ENCODE measurements at regions not wholly inside any gene's neighbourhood (a gene's known extent, or its start where the extent isn't known, plus 50 kb on each side); places are given as distances from the start of the nearest gene placed in this dataset.

DNA sequence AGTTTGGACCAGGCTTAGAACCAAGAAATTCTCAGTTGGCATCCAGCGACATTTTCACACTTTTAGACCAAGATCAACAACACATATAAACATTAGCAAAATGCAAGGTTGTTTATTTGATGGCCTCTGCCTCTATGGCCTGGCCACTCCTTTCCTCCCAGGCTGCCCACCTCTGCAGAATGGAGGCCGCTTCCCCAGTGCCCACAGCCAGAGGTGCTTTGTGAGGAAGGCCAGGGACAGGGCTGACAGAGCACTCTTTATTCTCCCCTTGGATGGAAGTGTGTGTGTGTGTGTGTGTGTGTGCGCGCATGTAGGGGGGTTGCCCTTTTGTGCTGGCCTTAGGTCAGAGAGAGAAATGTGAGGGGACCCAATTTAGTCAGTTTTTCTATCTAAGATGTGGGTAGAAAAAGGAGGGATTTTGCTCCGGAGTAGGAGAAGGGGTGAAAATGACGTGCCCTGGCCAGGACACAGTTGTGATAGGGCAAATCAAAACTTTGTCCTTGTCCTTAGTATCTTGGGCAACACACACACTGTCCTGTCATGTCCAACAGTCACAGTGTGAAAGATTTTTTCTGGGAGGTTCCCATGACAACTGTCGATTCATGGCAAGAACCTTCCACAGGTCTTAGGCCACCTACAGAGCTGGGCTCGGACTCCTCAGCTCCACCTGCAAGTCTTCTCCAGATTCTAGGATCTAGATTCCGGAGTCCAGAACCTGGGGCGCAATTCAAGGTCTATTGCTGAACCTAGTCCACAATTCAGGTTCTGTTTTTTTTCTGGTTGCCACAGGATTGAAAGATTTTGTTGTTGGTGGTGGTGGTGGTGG, 104.9 kb upstream of the SLC2A1 start:
- TF ChIP-seq, protein P1, sequence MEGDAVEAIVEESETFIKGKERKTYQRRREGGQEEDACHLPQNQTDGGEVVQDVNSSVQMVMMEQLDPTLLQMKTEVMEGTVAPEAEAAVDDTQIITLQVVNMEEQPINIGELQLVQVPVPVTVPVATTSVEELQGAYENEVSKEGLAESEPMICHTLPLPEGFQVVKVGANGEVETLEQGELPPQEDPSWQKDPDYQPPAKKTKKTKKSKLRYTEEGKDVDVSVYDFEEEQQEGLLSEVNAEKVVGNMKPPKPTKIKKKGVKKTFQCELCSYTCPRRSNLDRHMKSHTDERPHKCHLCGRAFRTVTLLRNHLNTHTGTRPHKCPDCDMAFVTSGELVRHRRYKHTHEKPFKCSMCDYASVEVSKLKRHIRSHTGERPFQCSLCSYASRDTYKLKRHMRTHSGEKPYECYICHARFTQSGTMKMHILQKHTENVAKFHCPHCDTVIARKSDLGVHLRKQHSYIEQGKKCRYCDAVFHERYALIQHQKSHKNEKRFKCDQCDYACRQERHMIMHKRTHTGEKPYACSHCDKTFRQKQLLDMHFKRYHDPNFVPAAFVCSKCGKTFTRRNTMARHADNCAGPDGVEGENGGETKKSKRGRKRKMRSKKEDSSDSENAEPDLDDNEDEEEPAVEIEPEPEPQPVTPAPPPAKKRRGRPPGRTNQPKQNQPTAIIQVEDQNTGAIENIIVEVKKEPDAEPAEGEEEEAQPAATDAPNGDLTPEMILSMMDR (conservative IDR thresholded peaks at IDR 0.05) = no peak
- Mint-ChIP-seq H3K4me1 (peaks cover 60% of the 10 kb centered on the region), H3K27me3 (ENCODE audit: low read depth) (no peaks in the 10 kb centered on the region), H3K36me3 (ENCODE audit: low read depth) (no peaks in the 10 kb centered on the region), H3K27ac (ENCODE audit: unreplicated experiment) (peak overlapping the region; percentile 76), H3K4me3 (no peak overlapping the region), H3K9me3 (peaks cover 2% of the 10 kb centered on the region)
- DNase-seq (ENCODE audit: low read depth, low spot score) = no peak

DNA sequence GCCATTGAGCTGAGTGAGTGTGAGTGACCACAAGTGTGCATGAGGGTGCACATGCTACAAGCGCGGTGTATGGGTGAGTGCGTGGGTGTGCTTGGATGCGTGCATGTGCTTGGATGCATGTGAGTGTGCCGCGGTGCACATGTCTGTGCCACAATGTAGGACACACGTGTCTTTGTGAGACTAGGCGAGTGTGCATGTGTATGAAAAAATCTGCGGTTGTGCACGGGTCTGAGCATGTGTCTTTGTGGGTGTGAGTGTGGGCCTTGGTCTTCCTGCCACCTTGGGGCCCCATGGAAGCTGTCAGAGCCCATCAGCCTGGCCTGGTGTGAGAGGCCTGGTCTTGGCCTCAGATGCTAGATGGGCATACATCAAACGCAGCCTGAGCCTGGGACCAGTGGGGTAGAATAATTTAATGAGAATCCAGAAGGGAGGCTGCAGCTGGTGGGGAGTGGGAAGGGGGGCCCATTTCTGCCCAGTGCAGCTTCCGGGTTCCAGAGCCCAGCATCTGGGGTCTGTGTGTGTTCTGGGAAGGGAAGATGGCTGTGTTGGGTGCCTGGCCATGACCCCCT, 103.9 kb upstream of the SLC2A1 start:
- TF ChIP-seq, protein P1 (conservative IDR thresholded peaks at IDR 0.05) = no peak
- Mint-ChIP-seq H3K27ac (ENCODE audit: unreplicated experiment) (peak overlapping the region; percentile 88), H3K4me3 (no peak overlapping the region), H3K4me1 (peaks cover 67% of the 10 kb centered on the region), H3K27me3 (ENCODE audit: low read depth) (no peaks in the 10 kb centered on the region), H3K36me3 (ENCODE audit: low read depth) (peaks cover under 1% of the 10 kb centered on the region), H3K9me3 (peaks cover 2% of the 10 kb centered on the region)
- no peak for DNase-seq (ENCODE audit: low read depth, low spot score)

DNA sequence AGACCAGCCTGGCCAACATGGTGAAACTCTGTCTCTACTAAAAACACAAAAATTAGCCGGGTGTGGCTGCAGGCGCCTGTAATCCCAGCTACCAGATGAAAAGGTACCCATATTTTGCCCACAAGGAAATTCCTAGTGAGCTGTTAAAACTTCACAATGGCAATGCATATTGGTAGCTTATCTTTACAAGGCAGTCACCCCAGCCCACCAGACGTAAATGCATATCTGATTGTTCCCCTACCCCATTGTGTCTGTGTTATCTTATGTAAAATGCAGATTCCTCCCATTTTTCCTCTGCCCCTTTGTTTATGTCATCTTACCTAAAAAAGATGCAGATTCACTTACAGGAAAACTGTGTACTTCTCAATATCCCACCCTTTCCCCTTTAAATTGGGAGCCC, 103.1 kb upstream of the SLC2A1 start:
- Mint-ChIP-seq H3K4me1 (peaks cover 74% of the 10 kb centered on the region), H3K4me3 (no peak overlapping the region), H3K9me3 (peaks cover 2% of the 10 kb centered on the region), H3K27me3 (ENCODE audit: low read depth) (no peaks in the 10 kb centered on the region), H3K36me3 (ENCODE audit: low read depth) (peaks cover 3% of the 10 kb centered on the region), H3K27ac (ENCODE audit: unreplicated experiment) (no peak overlapping the region)
- TF ChIP-seq, protein P1 (conservative IDR thresholded peaks at IDR 0.05) = no peak
- DNase-seq (ENCODE audit: low read depth, low spot score) = no peak

DNA sequence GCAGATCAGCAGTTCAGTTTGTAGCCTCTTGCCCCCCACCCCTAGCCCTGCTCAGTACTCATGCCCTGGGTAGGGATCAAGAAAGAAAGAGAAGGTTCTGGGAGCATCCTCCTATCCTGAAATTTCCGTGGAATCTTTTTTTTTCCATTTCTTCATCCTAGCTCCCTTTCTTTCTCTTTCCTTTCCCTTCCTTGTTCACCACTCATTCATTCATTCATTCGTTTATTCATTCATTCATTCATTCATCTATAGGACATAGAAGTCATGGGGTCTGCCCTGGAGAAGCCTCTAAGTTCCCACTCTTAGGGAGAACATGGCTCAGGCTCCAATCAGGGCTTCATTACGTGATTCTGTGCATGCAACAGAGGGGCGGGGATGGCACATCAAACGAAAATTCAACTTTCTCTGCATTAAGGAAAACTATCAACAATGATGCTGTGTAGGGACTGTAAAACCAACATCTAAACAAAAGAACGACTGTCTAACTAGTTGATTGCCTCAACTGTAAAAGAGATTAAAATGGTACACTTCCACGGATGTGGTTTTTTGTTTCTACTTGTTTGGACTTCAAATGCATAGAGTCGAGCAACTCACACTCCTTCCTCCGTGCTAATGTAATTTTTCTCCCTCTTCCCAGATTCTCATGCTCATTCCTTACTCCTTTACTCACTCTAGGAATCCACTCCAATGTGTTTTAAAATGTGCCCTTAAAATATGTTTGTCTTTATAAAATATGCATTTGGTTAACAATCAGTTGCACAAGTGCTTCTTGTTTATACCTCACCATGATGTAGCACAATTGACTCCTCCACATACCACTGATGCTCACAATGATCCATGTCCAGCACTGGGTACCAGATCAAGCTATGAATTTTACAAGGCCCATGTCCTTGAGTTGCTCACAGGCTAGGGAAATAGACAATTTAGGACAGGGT, 101.2 kb upstream of the SLC2A1 start:
- Mint-ChIP-seq H3K36me3 (ENCODE audit: low read depth) (peaks cover 3% of the 10 kb centered on the region), H3K9me3 (peaks cover 2% of the 10 kb centered on the region), H3K4me3 (no peak overlapping the region), H3K27me3 (ENCODE audit: low read depth) (no peaks in the 10 kb centered on the region), H3K4me1 (peaks cover 70% of the 10 kb centered on the region), H3K27ac (ENCODE audit: unreplicated experiment) (no peak overlapping the region)
- DNase-seq (ENCODE audit: low read depth, low spot score) = no peak
- TF ChIP-seq, protein P1 (conservative IDR thresholded peaks at IDR 0.05) = no peak

DNA sequence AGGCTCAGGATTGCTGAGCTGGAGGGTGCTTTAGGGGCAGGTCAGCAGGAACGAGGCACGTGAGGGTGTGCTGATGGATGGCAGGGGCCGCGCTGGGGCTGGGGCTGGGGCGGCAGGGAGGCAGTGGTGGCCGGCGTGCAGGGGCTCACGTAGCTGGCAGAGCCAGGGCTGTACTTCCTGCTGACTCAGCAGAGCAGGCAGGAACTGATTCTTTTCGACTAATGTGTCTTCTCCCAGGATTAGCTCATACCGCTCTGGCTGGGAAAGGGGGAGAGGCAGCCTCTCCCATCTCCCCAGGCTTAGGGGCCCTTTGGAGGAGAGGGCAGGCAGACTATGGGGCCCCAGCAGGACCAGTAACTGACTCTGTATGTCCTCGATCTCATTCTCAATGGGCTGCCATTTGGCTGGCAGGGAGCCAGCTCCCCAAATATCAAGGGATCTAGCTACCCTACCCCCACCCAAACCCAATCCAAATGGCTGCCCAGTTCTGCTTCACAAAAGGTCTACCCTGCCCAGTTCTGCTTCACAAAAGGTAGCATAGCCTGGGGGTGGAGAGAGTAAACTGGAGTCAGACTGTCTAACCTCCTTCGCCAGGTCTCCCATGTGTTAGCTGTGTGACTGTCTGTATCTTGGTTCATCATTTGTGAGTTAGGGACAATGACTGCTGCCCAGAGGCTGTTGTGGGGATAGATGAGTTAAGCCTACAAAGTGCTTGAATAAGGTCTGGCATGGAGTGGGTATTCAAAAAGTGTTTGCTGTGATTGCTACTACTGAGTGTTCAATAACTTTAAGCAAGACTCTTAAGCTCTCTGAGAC, 100.1 kb upstream of the SLC2A1 start:
- Mint-ChIP-seq H3K27ac (ENCODE audit: unreplicated experiment) (no peak overlapping the region), H3K9me3 (peaks cover 2% of the 10 kb centered on the region), H3K4me3 (no peak overlapping the region), H3K36me3 (ENCODE audit: low read depth) (peaks cover 3% of the 10 kb centered on the region), H3K27me3 (ENCODE audit: low read depth) (no peaks in the 10 kb centered on the region), H3K4me1 (peaks cover 59% of the 10 kb centered on the region)
- TF ChIP-seq, protein P1 (conservative IDR thresholded peaks at IDR 0.05) = no peak
- no peak for DNase-seq (ENCODE audit: low read depth, low spot score)
